ENCODE measurements at regions not wholly inside any gene's neighbourhood (a gene's known extent, or its start where the extent isn't known, plus 50 kb on each side); places are given as distances from the start of the nearest gene placed in this dataset.

GRCh38 chr13:75986818-75987217 lies 350.7 kb downstream of the LMO7 start:
- TF ChIP-seq CTCF (IDR thresholded peaks at IDR 0.05) (no peak), EP300 (IDR thresholded peaks at IDR 0.05) (no peak), POLR2A (IDR thresholded peaks at IDR 0.05) (no peak)

Data from upper lobe of left lung (tissue), 4 donors.